SU-DHL-6 (cell line): ENCODE measurements at regions not wholly inside any gene's neighbourhood (a gene's known extent, or its start where the extent isn't known, plus 50 kb on each side); places are given as distances from the start of the nearest gene placed in this dataset.

Source experiments
- H2AFZ ChIP-seq: fragments of 200-600 bp; sonication (generic); 2 replicates; pipeline ENCODE4 v1.6.1; 2014; ENCODE audit warnings: low read depth, mild to moderate bottlenecking, moderate library complexity, mixed read lengths, antibody characterized with exemption, low read length; ENCODE audit not compliant: severe bottlenecking
- H3F3A ChIP-seq: fragments of 200-600 bp; shearing (Covaris generic); 2 replicates; pipeline ENCODE4 v1.6.0; 2016; ENCODE audit warnings: antibody characterized with exemption, mild to moderate bottlenecking; ENCODE audit not compliant: insufficient read depth
- H3K27ac ChIP-seq: fragments of 200-600 bp; sonication (generic); 2 replicates; pipeline ENCODE4 v1.5.1; 2016; ENCODE audit warnings: low read depth, mild to moderate bottlenecking, low read length, moderate library complexity, mixed read lengths
- H3K27me3 ChIP-seq: fragments of 200-600 bp; sonication (generic), shearing (Covaris generic); 2 replicates; pipeline ENCODE4 v1.6.0; 2014; ENCODE audit warnings: mild to moderate bottlenecking, low read length
- H3K36me3 ChIP-seq: fragments of 200-600 bp; sonication (generic); 2 replicates; pipeline ENCODE4 v1.6.1; 2014; ENCODE audit warnings: mild to moderate bottlenecking, low read length, mixed read lengths
- H3K4me2 ChIP-seq: fragments of 300-600, 200-600 bp; shearing (Covaris generic), sonication (generic); 2 replicates; pipeline ENCODE4 v1.6.0; 2014; ENCODE audit warnings: low read length, low read depth, mild to moderate bottlenecking; ENCODE audit not compliant: poor library complexity, severe bottlenecking
- H3K4me3 ChIP-seq: fragments of 200-600 bp; sonication (generic); 2 replicates; pipeline ENCODE4 v1.5.1; 2014; ENCODE audit warnings: antibody characterized with exemption, low read length, mild to moderate bottlenecking, mixed read lengths; ENCODE audit not compliant: insufficient read depth, poor library complexity, severe bottlenecking
- H3K79me2 ChIP-seq: fragments of 200-600 bp; sonication (generic); 2 replicates; pipeline ENCODE4 v1.6.1; 2014; ENCODE audit warnings: mild to moderate bottlenecking, low read length, moderate library complexity; ENCODE audit not compliant: insufficient read depth
- H3K9ac ChIP-seq: fragments of 200-600 bp; sonication (generic); 2 replicates; pipeline ENCODE4 v1.7.0; 2014; ENCODE audit warnings: mild to moderate bottlenecking, low read length
- H3K9me2 ChIP-seq: fragments of 200-600 bp; sonication (generic); replicated peaks from 2 replicates; pipeline ENCODE4 v1.6.1; 2014; ENCODE audit warnings: low read length; ENCODE audit not compliant: insufficient read depth
- H3K9me3 ChIP-seq: fragments of 200-600 bp; sonication (generic); 2 replicates; pipeline ENCODE4 v1.6.1; 2014; ENCODE audit warnings: low read length, mixed read lengths; ENCODE audit not compliant: insufficient read depth
- H4K20me1 ChIP-seq: fragments of 200-600 bp; sonication (generic); 2 replicates; pipeline ENCODE4 v1.6.1; 2014; ENCODE audit warnings: low read depth, mild to moderate bottlenecking, antibody characterized with exemption, low read length, moderate library complexity, mixed read lengths
- EZH2phosphoT487 ChIP-seq: fragments of 200-600 bp; sonication (generic), shearing (Covaris generic); conservative IDR thresholded peaks from 2 replicates; pipeline ENCODE4 v1.6.1; 2018; ENCODE audit warnings: mild to moderate bottlenecking, antibody characterized with exemption, low read length, moderate library complexity, mixed read lengths
- TF ChIP-seq, protein P1 (sequence below): fragments of 200-600 bp; sonication (generic); IDR thresholded peaks from one replicate; pipeline ENCODE4 v1.5.1; 2017; ENCODE audit warnings: antibody characterized with exemption, mild to moderate bottlenecking, low read length, moderate library complexity; ENCODE audit not compliant: insufficient read depth, poor library complexity, severe bottlenecking

DNA sequence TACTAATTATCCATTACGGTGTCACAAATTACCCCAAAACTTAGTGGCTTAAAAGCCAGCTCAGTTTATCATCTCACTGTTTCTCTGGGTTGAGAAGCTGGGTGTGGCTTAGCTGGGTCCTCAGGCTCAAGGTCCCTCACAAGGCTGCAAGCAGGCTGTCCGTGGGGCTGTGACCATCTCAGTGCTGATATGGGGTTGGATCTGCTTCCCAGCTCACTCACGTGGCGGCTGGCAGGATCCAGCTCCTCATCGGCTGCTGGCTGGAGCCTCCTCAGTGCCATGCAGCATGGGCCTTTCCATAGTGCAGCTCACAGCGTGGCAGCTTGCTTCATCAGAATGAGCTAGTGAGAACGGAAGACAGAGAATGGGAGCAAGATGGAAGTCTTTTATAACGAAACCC lies 128.5 kb upstream of the CPEB4 start:
- Histone ChIP-seq H2AFZ (no peak overlapping the region), H3K9me3 (no peaks in the 10 kb centered on the region), H3F3A (no peaks in the 10 kb centered on the region), H3K4me2 (no peak overlapping the region), H3K9me2 (no peaks in the 10 kb centered on the region), H3K9ac (no peak overlapping the region), H3K36me3 (no peaks in the 10 kb centered on the region), H3K4me3 (no peak overlapping the region), H4K20me1 (no peaks in the 10 kb centered on the region), H3K27ac (no peak overlapping the region), H3K27me3 (no peaks in the 10 kb centered on the region), H3K79me2 (no peaks in the 10 kb centered on the region)
- no peak for TF ChIP-seq EZH2phosphoT487
- TF ChIP-seq, protein P1, sequence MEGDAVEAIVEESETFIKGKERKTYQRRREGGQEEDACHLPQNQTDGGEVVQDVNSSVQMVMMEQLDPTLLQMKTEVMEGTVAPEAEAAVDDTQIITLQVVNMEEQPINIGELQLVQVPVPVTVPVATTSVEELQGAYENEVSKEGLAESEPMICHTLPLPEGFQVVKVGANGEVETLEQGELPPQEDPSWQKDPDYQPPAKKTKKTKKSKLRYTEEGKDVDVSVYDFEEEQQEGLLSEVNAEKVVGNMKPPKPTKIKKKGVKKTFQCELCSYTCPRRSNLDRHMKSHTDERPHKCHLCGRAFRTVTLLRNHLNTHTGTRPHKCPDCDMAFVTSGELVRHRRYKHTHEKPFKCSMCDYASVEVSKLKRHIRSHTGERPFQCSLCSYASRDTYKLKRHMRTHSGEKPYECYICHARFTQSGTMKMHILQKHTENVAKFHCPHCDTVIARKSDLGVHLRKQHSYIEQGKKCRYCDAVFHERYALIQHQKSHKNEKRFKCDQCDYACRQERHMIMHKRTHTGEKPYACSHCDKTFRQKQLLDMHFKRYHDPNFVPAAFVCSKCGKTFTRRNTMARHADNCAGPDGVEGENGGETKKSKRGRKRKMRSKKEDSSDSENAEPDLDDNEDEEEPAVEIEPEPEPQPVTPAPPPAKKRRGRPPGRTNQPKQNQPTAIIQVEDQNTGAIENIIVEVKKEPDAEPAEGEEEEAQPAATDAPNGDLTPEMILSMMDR, result no peak

DNA sequence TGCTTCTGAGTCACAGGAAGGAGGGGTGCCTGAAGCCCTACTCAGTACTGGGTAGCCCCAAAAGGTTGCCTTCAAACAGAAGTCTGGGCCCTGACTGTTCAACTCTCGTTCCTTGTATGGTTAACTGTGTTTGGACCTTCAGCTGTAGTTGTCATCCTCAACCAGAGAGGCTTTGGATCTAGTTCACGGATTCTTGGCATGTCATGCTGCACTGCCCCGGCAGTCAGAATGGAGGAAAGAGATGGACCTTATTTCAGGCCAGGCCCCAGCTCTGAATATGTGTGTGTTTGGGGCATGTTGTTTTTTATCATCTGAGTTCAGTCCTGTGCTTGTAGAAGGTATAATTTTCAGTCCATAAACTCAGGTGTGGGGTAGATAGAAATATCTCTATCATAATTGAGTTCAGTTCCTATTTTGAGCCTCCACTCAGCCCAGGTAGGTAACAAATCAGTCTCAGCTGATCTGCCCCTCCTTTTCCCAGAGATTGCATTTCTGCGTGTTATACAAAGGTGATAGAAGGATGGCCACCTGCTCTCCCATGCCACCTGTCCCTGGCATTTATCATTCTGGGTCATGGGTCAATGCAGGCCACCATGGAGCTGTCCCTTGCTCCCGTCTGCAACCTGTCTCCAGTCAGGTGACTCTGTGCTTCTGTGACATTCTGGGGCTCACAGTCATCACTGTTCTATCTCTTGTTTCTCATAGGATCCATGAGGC lies 127.5 kb upstream of the CPEB4 start:
- no peaks in the 10 kb centered on the region for H3F3A ChIP-seq
- H3K4me2 ChIP-seq, result no peak overlapping the region
- no peaks in the 10 kb centered on the region for H3K9me2 ChIP-seq
- H3K9me3 ChIP-seq, result no peaks in the 10 kb centered on the region
- no peak overlapping the region for H3K27ac ChIP-seq
- no peaks in the 10 kb centered on the region for H3K36me3 ChIP-seq
- TF ChIP-seq, protein P1, result no peak
- no peak for TF ChIP-seq EZH2phosphoT487
- H3K79me2 ChIP-seq, result no peaks in the 10 kb centered on the region
- H4K20me1 ChIP-seq, result no peaks in the 10 kb centered on the region
- H3K4me3 ChIP-seq, result no peak overlapping the region
- no peaks in the 10 kb centered on the region for H3K27me3 ChIP-seq
- H2AFZ ChIP-seq, result no peak overlapping the region
- no peak overlapping the region for H3K9ac ChIP-seq

GRCh38 chr5:173761178-173761513 lies 127.0 kb upstream of the CPEB4 start:
- Histone ChIP-seq H3K9me3 (no peaks in the 10 kb centered on the region), H4K20me1 (no peaks in the 10 kb centered on the region), H3F3A (no peaks in the 10 kb centered on the region), H3K9me2 (no peaks in the 10 kb centered on the region), H3K27me3 (no peaks in the 10 kb centered on the region), H3K79me2 (no peaks in the 10 kb centered on the region), H3K36me3 (no peaks in the 10 kb centered on the region), H3K4me3 (no peak overlapping the region), H3K4me2 (no peak overlapping the region), H2AFZ (no peak overlapping the region), H3K9ac (no peak overlapping the region), H3K27ac (no peak overlapping the region)
- no peak for TF ChIP-seq EZH2phosphoT487
- TF ChIP-seq, protein P1, result no peak
